ENCODE measurements at regions not wholly inside any gene's neighbourhood (a gene's known extent, or its start where the extent isn't known, plus 50 kb on each side); places are given as distances from the start of the nearest gene placed in this dataset.

- TF ChIP-seq, protein P1, sequence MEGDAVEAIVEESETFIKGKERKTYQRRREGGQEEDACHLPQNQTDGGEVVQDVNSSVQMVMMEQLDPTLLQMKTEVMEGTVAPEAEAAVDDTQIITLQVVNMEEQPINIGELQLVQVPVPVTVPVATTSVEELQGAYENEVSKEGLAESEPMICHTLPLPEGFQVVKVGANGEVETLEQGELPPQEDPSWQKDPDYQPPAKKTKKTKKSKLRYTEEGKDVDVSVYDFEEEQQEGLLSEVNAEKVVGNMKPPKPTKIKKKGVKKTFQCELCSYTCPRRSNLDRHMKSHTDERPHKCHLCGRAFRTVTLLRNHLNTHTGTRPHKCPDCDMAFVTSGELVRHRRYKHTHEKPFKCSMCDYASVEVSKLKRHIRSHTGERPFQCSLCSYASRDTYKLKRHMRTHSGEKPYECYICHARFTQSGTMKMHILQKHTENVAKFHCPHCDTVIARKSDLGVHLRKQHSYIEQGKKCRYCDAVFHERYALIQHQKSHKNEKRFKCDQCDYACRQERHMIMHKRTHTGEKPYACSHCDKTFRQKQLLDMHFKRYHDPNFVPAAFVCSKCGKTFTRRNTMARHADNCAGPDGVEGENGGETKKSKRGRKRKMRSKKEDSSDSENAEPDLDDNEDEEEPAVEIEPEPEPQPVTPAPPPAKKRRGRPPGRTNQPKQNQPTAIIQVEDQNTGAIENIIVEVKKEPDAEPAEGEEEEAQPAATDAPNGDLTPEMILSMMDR (conservative IDR thresholded peaks at IDR 0.05; ENCODE audit: low read depth, low read length), result no peak
- no peak for TF ChIP-seq EZH2 (IDR thresholded peaks at IDR 0.05; ENCODE audit: low read length, unreplicated experiment)
Observed at GRCh38 chr7:12488341-12488740, 82.2 kb upstream of the SCIN start.

Measured in PC-3 (cell line).